ENCODE measurements at regions not wholly inside any gene's neighbourhood (a gene's known extent, or its start where the extent isn't known, plus 50 kb on each side); places are given as distances from the start of the nearest gene placed in this dataset.

- Histone ChIP-seq H3K9me3 (ENCODE audit: control insufficient read depth, insufficient read depth, low read depth, low read length) (no peaks in the 10 kb centered on the region), H3K27me3 (ENCODE audit: control insufficient read depth, insufficient read depth, low read length) (no peaks in the 10 kb centered on the region), H3K79me2 (ENCODE audit: control insufficient read depth, insufficient read depth, low read length) (no peaks in the 10 kb centered on the region), H4K20me1 (ENCODE audit: control insufficient read depth, extremely low read depth, insufficient read depth, low read length) (no peaks in the 10 kb centered on the region), H3K4me3 (replicated peaks in 1 of 4; ENCODE audit: control extremely low read depth in 1 of 4, insufficient read depth in 1 of 4, low read depth in 3 of 4, low read length in 4 of 4) (no peak overlapping the region), H3K4me1 (ENCODE audit: control insufficient read depth, extremely low read depth, insufficient read depth, low read length) (no peaks in the 10 kb centered on the region), H3K4me2 (ENCODE audit: extremely low read depth, insufficient read depth, low read length) (no peak overlapping the region), H3K27ac (ENCODE audit: insufficient read depth, low read length) (no peak overlapping the region), H3K36me3 (ENCODE audit: control insufficient read depth, insufficient read depth, low read length) (no peaks in the 10 kb centered on the region), H3K9ac (ENCODE audit: insufficient read depth, low read length) (no peak overlapping the region), H2AFZ (ENCODE audit: low read length) (no peak overlapping the region)
- TF ChIP-seq EZH2 (IDR thresholded peaks at IDR 0.05; ENCODE audit: low read length, missing control alignments) (no peak), CTCF (conservative IDR thresholded peaks at IDR 0.05 in 1 of 2, IDR thresholded peaks at IDR 0.05 in 1 of 2; ENCODE audit: low read depth in 1 of 2, low read length in 2 of 2) (no peak)
- DNase-seq (ENCODE audit: low read depth in 2 of 2), result no peak
Observed at GRCh38 chr22:34971456-34971855, 94.5 kb upstream of the ISX start.

- peak in 1 of 2 donors; percentile 9 for DNase-seq (ENCODE audit: low read depth in 2 of 2)
- Histone ChIP-seq H3K36me3 (ENCODE audit: control insufficient read depth, insufficient read depth, low read length) (no peaks in the 10 kb centered on the region), H3K27ac (ENCODE audit: insufficient read depth, low read length) (no peak overlapping the region), H3K4me3 (replicated peaks in 1 of 4; ENCODE audit: control extremely low read depth in 1 of 4, insufficient read depth in 1 of 4, low read depth in 3 of 4, low read length in 4 of 4) (no peak overlapping the region), H3K79me2 (ENCODE audit: control insufficient read depth, insufficient read depth, low read length) (no peaks in the 10 kb centered on the region), H4K20me1 (ENCODE audit: control insufficient read depth, extremely low read depth, insufficient read depth, low read length) (no peaks in the 10 kb centered on the region), H3K9me3 (ENCODE audit: control insufficient read depth, insufficient read depth, low read depth, low read length) (no peaks in the 10 kb centered on the region), H2AFZ (ENCODE audit: low read length) (no peak overlapping the region), H3K9ac (ENCODE audit: insufficient read depth, low read length) (no peak overlapping the region), H3K4me1 (ENCODE audit: control insufficient read depth, extremely low read depth, insufficient read depth, low read length) (no peaks in the 10 kb centered on the region), H3K27me3 (ENCODE audit: control insufficient read depth, insufficient read depth, low read length) (no peaks in the 10 kb centered on the region), H3K4me2 (ENCODE audit: extremely low read depth, insufficient read depth, low read length) (no peak overlapping the region)
- TF ChIP-seq EZH2 (IDR thresholded peaks at IDR 0.05; ENCODE audit: low read length, missing control alignments) (no peak), CTCF (conservative IDR thresholded peaks at IDR 0.05 in 1 of 2, IDR thresholded peaks at IDR 0.05 in 1 of 2; ENCODE audit: low read depth in 1 of 2, low read length in 2 of 2) (no peak)
Observed at GRCh38 chr22:34972191-34972897, 93.6 kb upstream of the ISX start.

GRCh38 chr22:34973016-34973415 lies 92.9 kb upstream of the ISX start:
- Histone ChIP-seq H3K9me3 (ENCODE audit: control insufficient read depth, insufficient read depth, low read depth, low read length) (no peaks in the 10 kb centered on the region), H3K4me3 (replicated peaks in 1 of 4; ENCODE audit: control extremely low read depth in 1 of 4, insufficient read depth in 1 of 4, low read depth in 3 of 4, low read length in 4 of 4) (no peak overlapping the region), H3K79me2 (ENCODE audit: control insufficient read depth, insufficient read depth, low read length) (no peaks in the 10 kb centered on the region), H2AFZ (ENCODE audit: low read length) (no peak overlapping the region), H3K9ac (ENCODE audit: insufficient read depth, low read length) (no peak overlapping the region), H3K27ac (ENCODE audit: insufficient read depth, low read length) (no peak overlapping the region), H3K4me1 (ENCODE audit: control insufficient read depth, extremely low read depth, insufficient read depth, low read length) (no peaks in the 10 kb centered on the region), H3K36me3 (ENCODE audit: control insufficient read depth, insufficient read depth, low read length) (no peaks in the 10 kb centered on the region), H3K4me2 (ENCODE audit: extremely low read depth, insufficient read depth, low read length) (no peak overlapping the region), H3K27me3 (ENCODE audit: control insufficient read depth, insufficient read depth, low read length) (no peaks in the 10 kb centered on the region), H4K20me1 (ENCODE audit: control insufficient read depth, extremely low read depth, insufficient read depth, low read length) (no peaks in the 10 kb centered on the region)
- peak in 1 of 2 donors; percentile 17 for DNase-seq (ENCODE audit: low read depth in 2 of 2)
- no peak for TF ChIP-seq CTCF (conservative IDR thresholded peaks at IDR 0.05 in 1 of 2, IDR thresholded peaks at IDR 0.05 in 1 of 2; ENCODE audit: low read depth in 1 of 2, low read length in 2 of 2)
- TF ChIP-seq EZH2 (IDR thresholded peaks at IDR 0.05; ENCODE audit: low read length, missing control alignments), result no peak
